WTC11 (cell line): ENCODE measurements at regions not wholly inside any gene's neighbourhood (a gene's known extent, or its start where the extent isn't known, plus 50 kb on each side); places are given as distances from the start of the nearest gene placed in this dataset.

Experiments used
- ATAC-seq: fragments of 200-7000 bp; cut with Tn5 transposase; 2 replicates; pipeline ENCODE4 v1.10.0; 2021; ENCODE audit warnings: mild to moderate bottlenecking, moderate library complexity
- CTCF ChIA-PET: fragments of 300-600 bp; sonication (Branson Sonifier 250); formaldehyde crosslinking; loops from one replicate; lab custom pipeline; 2021; ENCODE audit warnings: antibody characterized with exemption; lab: Charles Lee
- POLR2A ChIA-PET: fragments of 350-600 bp; sonication (Branson Sonifier 250); formaldehyde crosslinking; loops from one replicate; lab custom pipeline; 2021; ENCODE audit warnings: antibody characterized with exemption; lab: Charles Lee
- DNase-seq: peaks from one replicate; pipeline ENCODE4 v3.0.0; 2021; ENCODE audit warnings: low spot score
- H3K27ac Mint-ChIP-seq: 2 replicates; pipeline ENCODE4 v1.8.0; 2021; ENCODE audit warnings: mixed read lengths
- H3K27me3 Mint-ChIP-seq: 2 replicates; pipeline ENCODE4 v1.8.0; 2021; ENCODE audit warnings: low read depth, mild to moderate bottlenecking, moderate library complexity, mixed read lengths
- H3K36me3 Mint-ChIP-seq: 2 replicates; pipeline ENCODE4 v1.8.0; 2021; ENCODE audit warnings: mixed read lengths
- H3K4me1 Mint-ChIP-seq: 2 replicates; pipeline ENCODE4 v1.8.0; 2022; ENCODE audit warnings: mixed read lengths
- H3K4me3 Mint-ChIP-seq: 2 replicates; pipeline ENCODE4 v1.8.0; 2021; ENCODE audit warnings: mild to moderate bottlenecking, moderate library complexity, mixed read lengths
- H3K9me3 Mint-ChIP-seq: 2 replicates; pipeline ENCODE4 v1.8.0; 2021; ENCODE audit warnings: mixed read lengths
- CREM ChIP-seq: sonication (generic); formaldehyde crosslinking; IDR thresholded peaks from 2 replicates; pipeline ENCODE4 v1.8.1; 2022; ENCODE audit warnings: mild to moderate bottlenecking, missing genetic modification reagents, moderate library complexity
- E2F1 ChIP-seq: sonication (generic); formaldehyde crosslinking; IDR thresholded peaks from 2 replicates; pipeline ENCODE4 v1.8.0; 2022; ENCODE audit warnings: mild to moderate bottlenecking, missing genetic modification reagents
- ETV6 ChIP-seq: sonication (generic); formaldehyde crosslinking; IDR thresholded peaks from 2 replicates; pipeline ENCODE4 v1.8.1; 2022; ENCODE audit warnings: mild to moderate bottlenecking, missing genetic modification reagents
- FOXJ3 ChIP-seq: sonication (generic); formaldehyde crosslinking; IDR thresholded peaks from 2 replicates; pipeline ENCODE4 v1.9.0; 2021; ENCODE audit warnings: missing genetic modification reagents, mild to moderate bottlenecking, borderline replicate concordance
- GRHL2 ChIP-seq: fragments of 250-450 bp; sonication (Bioruptor Pico); IDR thresholded peaks from 2 replicates; pipeline ENCODE4 v1.8.0; 2022; ENCODE audit warnings: mild to moderate bottlenecking, moderate library complexity; ENCODE audit not compliant: insufficient replicate concordance, severe bottlenecking
- HMGA2 ChIP-seq: fragments of 250-450 bp; sonication (Bioruptor Pico); IDR thresholded peaks from 2 replicates; pipeline ENCODE4 v1.4.0; 2021; ENCODE audit warnings: mild to moderate bottlenecking, moderate library complexity
- JAZF1 ChIP-seq: fragments of 250-450 bp; sonication (Bioruptor Pico); IDR thresholded peaks from 2 replicates; pipeline ENCODE4 v1.9.0; 2021; ENCODE audit warnings: moderate library complexity, mild to moderate bottlenecking, inconsistent platforms
- JUN ChIP-seq: sonication (generic); formaldehyde crosslinking; IDR thresholded peaks from 2 replicates; pipeline ENCODE4 v1.8.0; 2023; ENCODE audit warnings: mild to moderate bottlenecking, missing genetic modification reagents
- NFYB ChIP-seq: sonication (generic); formaldehyde crosslinking; conservative IDR thresholded peaks from 2 replicates; pipeline ENCODE4 v1.8.0; 2022; ENCODE audit warnings: low read depth, missing genetic modification reagents
- NR3C1 ChIP-seq: sonication (generic); formaldehyde crosslinking; conservative IDR thresholded peaks from 2 replicates; pipeline ENCODE4 v1.8.1; 2023; ENCODE audit warnings: low read depth, mild to moderate bottlenecking, missing genetic modification reagents
- SMAD3 ChIP-seq: sonication (generic); formaldehyde crosslinking; IDR thresholded peaks from 2 replicates; pipeline ENCODE4 v1.8.0; 2022; ENCODE audit warnings: missing genetic modification reagents, mild to moderate bottlenecking, borderline replicate concordance
- ZBTB21 ChIP-seq: sonication (generic); formaldehyde crosslinking; IDR thresholded peaks from 2 replicates; pipeline ENCODE4 v1.8.1; 2023; ENCODE audit warnings: mild to moderate bottlenecking, missing genetic modification reagents, borderline replicate concordance
- ZNF121 ChIP-seq: sonication (generic); formaldehyde crosslinking; IDR thresholded peaks from 2 replicates; pipeline ENCODE4 v1.8.0; 2023; ENCODE audit warnings: missing genetic modification reagents
- ZNF396 ChIP-seq: fragments of 250-450 bp; sonication (Bioruptor Pico); IDR thresholded peaks from 2 replicates; pipeline ENCODE4 v1.8.0; 2021; ENCODE audit warnings: mild to moderate bottlenecking, moderate library complexity, borderline replicate concordance
- ZNF416 ChIP-seq: fragments of 250-450 bp; sonication (Bioruptor Pico); IDR thresholded peaks from 2 replicates; pipeline ENCODE4 v1.9.0; 2021; ENCODE audit warnings: mild to moderate bottlenecking, inconsistent platforms
- TF ChIP-seq, protein P1 (sequence below): sonication (generic); formaldehyde crosslinking; IDR thresholded peaks from 2 replicates; pipeline ENCODE4 v1.8.1; 2023; ENCODE audit warnings: mild to moderate bottlenecking, missing genetic modification reagents
- TF ChIP-seq, protein P2 (sequence below): fragments of 200-600 bp; IDR thresholded peaks from 2 replicates; pipeline ENCODE4 v1.8.0; 2022; ENCODE audit warnings: antibody characterized with exemption
- TF ChIP-seq, protein P3 (sequence below): sonication (generic); formaldehyde crosslinking; conservative IDR thresholded peaks from 2 replicates; pipeline ENCODE4 v1.8.1; 2023; ENCODE audit warnings: mild to moderate bottlenecking, low read depth, missing genetic modification reagents, moderate library complexity
- TF ChIP-seq, protein P4 (sequence below): sonication (generic); formaldehyde crosslinking; IDR thresholded peaks from 2 replicates; pipeline ENCODE4 v1.8.1; 2022; ENCODE audit warnings: mild to moderate bottlenecking, missing genetic modification reagents, moderate library complexity, borderline replicate concordance
- TF ChIP-seq, protein P5 (sequence below): sonication (generic); formaldehyde crosslinking; IDR thresholded peaks from 2 replicates; pipeline ENCODE4 v1.8.0; 2022; ENCODE audit warnings: mild to moderate bottlenecking, missing genetic modification reagents

GRCh38 chr18:28576941-28577340 lies 400.0 kb upstream of the CDH2 start:
- TF ChIP-seq ZNF416 (no peak), ZBTB21 (no peak), ZNF121 (CRISPR knock-in tag) (no peak), ZNF396 (CRISPR knock-in tag) (no peak), SMAD3 (no peak), CREM (CRISPR knock-in tag) (no peak)
- TF ChIP-seq, protein P1, sequence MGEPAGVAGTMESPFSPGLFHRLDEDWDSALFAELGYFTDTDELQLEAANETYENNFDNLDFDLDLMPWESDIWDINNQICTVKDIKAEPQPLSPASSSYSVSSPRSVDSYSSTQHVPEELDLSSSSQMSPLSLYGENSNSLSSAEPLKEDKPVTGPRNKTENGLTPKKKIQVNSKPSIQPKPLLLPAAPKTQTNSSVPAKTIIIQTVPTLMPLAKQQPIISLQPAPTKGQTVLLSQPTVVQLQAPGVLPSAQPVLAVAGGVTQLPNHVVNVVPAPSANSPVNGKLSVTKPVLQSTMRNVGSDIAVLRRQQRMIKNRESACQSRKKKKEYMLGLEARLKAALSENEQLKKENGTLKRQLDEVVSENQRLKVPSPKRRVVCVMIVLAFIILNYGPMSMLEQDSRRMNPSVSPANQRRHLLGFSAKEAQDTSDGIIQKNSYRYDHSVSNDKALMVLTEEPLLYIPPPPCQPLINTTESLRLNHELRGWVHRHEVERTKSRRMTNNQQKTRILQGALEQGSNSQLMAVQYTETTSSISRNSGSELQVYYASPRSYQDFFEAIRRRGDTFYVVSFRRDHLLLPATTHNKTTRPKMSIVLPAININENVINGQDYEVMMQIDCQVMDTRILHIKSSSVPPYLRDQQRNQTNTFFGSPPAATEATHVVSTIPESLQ (CRISPR knock-in tag): no peak
- TF ChIP-seq, protein P2, sequence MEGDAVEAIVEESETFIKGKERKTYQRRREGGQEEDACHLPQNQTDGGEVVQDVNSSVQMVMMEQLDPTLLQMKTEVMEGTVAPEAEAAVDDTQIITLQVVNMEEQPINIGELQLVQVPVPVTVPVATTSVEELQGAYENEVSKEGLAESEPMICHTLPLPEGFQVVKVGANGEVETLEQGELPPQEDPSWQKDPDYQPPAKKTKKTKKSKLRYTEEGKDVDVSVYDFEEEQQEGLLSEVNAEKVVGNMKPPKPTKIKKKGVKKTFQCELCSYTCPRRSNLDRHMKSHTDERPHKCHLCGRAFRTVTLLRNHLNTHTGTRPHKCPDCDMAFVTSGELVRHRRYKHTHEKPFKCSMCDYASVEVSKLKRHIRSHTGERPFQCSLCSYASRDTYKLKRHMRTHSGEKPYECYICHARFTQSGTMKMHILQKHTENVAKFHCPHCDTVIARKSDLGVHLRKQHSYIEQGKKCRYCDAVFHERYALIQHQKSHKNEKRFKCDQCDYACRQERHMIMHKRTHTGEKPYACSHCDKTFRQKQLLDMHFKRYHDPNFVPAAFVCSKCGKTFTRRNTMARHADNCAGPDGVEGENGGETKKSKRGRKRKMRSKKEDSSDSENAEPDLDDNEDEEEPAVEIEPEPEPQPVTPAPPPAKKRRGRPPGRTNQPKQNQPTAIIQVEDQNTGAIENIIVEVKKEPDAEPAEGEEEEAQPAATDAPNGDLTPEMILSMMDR: no peak
- Mint-ChIP-seq H3K36me3 (no peaks in the 10 kb centered on the region), H3K4me3 (no peak overlapping the region), H3K9me3 (no peaks in the 10 kb centered on the region), H3K27me3 (no peaks in the 10 kb centered on the region), H3K4me1 (peaks cover 19% of the 10 kb centered on the region), H3K27ac (no peak overlapping the region)
- ChIA-PET CTCF (no interaction called here), POLR2A (no interaction called here)
- DNase-seq (no peak), ATAC-seq (no peak)

- Mint-ChIP-seq H3K36me3 (no peaks in the 10 kb centered on the region), H3K4me1 (peaks cover 8% of the 10 kb centered on the region), H3K27ac (no peak overlapping the region), H3K9me3 (no peaks in the 10 kb centered on the region), H3K27me3 (no peaks in the 10 kb centered on the region), H3K4me3 (no peak overlapping the region)
- ChIA-PET CTCF (no interaction called here), POLR2A (no interaction called here)
- DNase-seq: no peak
- ATAC-seq: no peak
- TF ChIP-seq, protein P3, sequence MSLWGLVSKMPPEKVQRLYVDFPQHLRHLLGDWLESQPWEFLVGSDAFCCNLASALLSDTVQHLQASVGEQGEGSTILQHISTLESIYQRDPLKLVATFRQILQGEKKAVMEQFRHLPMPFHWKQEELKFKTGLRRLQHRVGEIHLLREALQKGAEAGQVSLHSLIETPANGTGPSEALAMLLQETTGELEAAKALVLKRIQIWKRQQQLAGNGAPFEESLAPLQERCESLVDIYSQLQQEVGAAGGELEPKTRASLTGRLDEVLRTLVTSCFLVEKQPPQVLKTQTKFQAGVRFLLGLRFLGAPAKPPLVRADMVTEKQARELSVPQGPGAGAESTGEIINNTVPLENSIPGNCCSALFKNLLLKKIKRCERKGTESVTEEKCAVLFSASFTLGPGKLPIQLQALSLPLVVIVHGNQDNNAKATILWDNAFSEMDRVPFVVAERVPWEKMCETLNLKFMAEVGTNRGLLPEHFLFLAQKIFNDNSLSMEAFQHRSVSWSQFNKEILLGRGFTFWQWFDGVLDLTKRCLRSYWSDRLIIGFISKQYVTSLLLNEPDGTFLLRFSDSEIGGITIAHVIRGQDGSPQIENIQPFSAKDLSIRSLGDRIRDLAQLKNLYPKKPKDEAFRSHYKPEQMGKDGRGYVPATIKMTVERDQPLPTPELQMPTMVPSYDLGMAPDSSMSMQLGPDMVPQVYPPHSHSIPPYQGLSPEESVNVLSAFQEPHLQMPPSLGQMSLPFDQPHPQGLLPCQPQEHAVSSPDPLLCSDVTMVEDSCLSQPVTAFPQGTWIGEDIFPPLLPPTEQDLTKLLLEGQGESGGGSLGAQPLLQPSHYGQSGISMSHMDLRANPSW (CRISPR knock-in tag): no peak
- TF ChIP-seq ETV6 (no peak), CREM (CRISPR knock-in tag) (no peak), ZBTB21 (no peak), JUN (CRISPR knock-in tag) (no peak), NFYB (CRISPR knock-in tag) (no peak)
Observed at GRCh38 chr18:28575123-28575522, 398.2 kb upstream of the CDH2 start.

- TF ChIP-seq, protein P4, sequence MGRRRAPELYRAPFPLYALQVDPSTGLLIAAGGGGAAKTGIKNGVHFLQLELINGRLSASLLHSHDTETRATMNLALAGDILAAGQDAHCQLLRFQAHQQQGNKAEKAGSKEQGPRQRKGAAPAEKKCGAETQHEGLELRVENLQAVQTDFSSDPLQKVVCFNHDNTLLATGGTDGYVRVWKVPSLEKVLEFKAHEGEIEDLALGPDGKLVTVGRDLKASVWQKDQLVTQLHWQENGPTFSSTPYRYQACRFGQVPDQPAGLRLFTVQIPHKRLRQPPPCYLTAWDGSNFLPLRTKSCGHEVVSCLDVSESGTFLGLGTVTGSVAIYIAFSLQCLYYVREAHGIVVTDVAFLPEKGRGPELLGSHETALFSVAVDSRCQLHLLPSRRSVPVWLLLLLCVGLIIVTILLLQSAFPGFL (CRISPR knock-in tag): no peak
- no peak for TF ChIP-seq HMGA2 (CRISPR knock-in tag)
- no peak for TF ChIP-seq GRHL2 (CRISPR knock-in tag)
- TF ChIP-seq E2F1: no peak
- no peak for TF ChIP-seq JAZF1 (CRISPR knock-in tag)
- no peak for TF ChIP-seq ZBTB21
- TF ChIP-seq NR3C1: no peak
- no peak for TF ChIP-seq ETV6
- no peak for TF ChIP-seq FOXJ3 (CRISPR knock-in tag)
- TF ChIP-seq, protein P5, sequence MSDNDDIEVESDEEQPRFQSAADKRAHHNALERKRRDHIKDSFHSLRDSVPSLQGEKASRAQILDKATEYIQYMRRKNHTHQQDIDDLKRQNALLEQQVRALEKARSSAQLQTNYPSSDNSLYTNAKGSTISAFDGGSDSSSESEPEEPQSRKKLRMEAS (CRISPR knock-in tag): no peak
- ATAC-seq (peak; percentile 80), DNase-seq (no peak)
- no peaks in the 10 kb centered on the region for H3K27me3 Mint-ChIP-seq
- ChIA-PET POLR2A (no interaction called here), CTCF (no interaction called here)
- no peak overlapping the region for H3K4me3 Mint-ChIP-seq
- H3K9me3 Mint-ChIP-seq: no peaks in the 10 kb centered on the region
- H3K4me1 Mint-ChIP-seq: peaks cover 8% of the 10 kb centered on the region
- H3K36me3 Mint-ChIP-seq: no peaks in the 10 kb centered on the region
- H3K27ac Mint-ChIP-seq: no peak overlapping the region
Observed at GRCh38 chr18:28574175-28574574, 397.2 kb upstream of the CDH2 start.
